ENCODE measurements at regions not wholly inside any gene's neighbourhood (a gene's known extent, or its start where the extent isn't known, plus 50 kb on each side); places are given as distances from the start of the nearest gene placed in this dataset.

DNA sequence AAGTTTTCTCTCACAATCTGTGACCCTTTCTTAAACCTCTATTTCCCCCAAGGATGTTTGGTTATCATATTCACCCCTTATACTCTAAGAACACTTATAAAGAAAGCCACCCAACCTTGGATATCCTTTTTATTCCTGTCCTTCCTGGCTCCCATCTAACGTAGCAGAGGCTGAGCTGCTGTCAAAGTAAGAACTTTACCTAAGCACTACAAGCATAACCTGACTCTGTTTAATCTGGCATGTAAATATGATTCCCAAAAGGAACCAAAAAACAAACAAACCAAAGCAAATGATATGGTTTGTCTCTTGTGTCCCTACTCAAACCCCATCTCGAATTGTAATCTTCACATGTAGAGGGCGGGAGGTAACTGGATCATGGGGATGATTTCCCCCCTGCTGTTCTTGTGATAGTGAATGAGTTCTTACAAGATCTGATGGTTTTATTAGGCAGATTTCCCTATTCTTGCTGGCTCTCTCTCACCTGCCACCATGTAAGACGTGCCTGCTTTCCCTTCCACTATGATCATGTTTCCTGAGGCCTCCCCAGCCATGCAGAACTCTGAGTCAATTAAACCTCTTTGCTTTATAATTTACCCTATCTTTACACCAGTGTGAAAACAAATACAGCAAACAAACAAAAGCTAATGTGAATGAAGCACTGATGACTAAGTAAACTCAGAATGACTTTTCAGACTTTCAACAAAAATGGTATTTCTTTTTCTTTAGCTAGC, 72.7 kb upstream of the SPOPL start:
- H3K4me1 ChIP-seq (ENCODE audit: control insufficient read depth in 1 of 2, insufficient read depth in 2 of 2, low read length in 2 of 2) = no peaks in the 10 kb centered on the region
- no peak overlapping the region for H3K4me3 ChIP-seq (replicated peaks in 1 of 3; ENCODE audit: low read depth in 2 of 3, low read length in 3 of 3)
- no peak overlapping the region for H3K4me2 ChIP-seq (replicated peaks; ENCODE audit: extremely low read depth, low read length, poor library complexity, severe bottlenecking)
- H3K79me2 ChIP-seq (ENCODE audit: insufficient read depth, low read length) = no peaks in the 10 kb centered on the region
- H3K27me3 ChIP-seq (ENCODE audit: control insufficient read depth in 2 of 2, insufficient read depth in 2 of 2, low read length in 2 of 2) = no peaks in the 10 kb centered on the region
- H2AFZ ChIP-seq (ENCODE audit: insufficient read depth, low read depth, low read length, poor library complexity, severe bottlenecking) = no peak overlapping the region
- Mint-ChIP-seq H3K27me3 (ENCODE audit: low read depth in 3 of 3) (peaks cover 0 to 2% (median 0%) of the 10 kb centered on the region in 3 donors), H3K36me3 (no peaks in the 10 kb centered on the region), H3K27ac (no peak overlapping the region), H3K4me3 (peak overlapping the region in 1 of 2 donors; percentile 6), H3K9me3 (peaks cover 4 to 22% (median 11%) of the 10 kb centered on the region in 7 donors), H3K4me1 (no peaks in the 10 kb centered on the region)
- H3K36me3 ChIP-seq (replicated peaks in 1 of 2; ENCODE audit: control insufficient read depth in 1 of 2, insufficient read depth in 2 of 2, low read length in 2 of 2) = no peaks in the 10 kb centered on the region
- H4K20me1 ChIP-seq (ENCODE audit: insufficient read depth, low read length) = no peaks in the 10 kb centered on the region
- WGBS (ENCODE audit: insufficient coverage) = 100% methylated on average over 2 of the region's 4 CpGs
- intact Hi-C loops (cut with micrococcal nuclease) = no loop called here
- H3K9me3 ChIP-seq (replicated peaks in 1 of 2; ENCODE audit: control insufficient read depth in 1 of 2, insufficient read depth in 1 of 2, low read length in 2 of 2) = peaks cover 14% of the 10 kb centered on the region in 2 donors
- TF ChIP-seq, protein P1, sequence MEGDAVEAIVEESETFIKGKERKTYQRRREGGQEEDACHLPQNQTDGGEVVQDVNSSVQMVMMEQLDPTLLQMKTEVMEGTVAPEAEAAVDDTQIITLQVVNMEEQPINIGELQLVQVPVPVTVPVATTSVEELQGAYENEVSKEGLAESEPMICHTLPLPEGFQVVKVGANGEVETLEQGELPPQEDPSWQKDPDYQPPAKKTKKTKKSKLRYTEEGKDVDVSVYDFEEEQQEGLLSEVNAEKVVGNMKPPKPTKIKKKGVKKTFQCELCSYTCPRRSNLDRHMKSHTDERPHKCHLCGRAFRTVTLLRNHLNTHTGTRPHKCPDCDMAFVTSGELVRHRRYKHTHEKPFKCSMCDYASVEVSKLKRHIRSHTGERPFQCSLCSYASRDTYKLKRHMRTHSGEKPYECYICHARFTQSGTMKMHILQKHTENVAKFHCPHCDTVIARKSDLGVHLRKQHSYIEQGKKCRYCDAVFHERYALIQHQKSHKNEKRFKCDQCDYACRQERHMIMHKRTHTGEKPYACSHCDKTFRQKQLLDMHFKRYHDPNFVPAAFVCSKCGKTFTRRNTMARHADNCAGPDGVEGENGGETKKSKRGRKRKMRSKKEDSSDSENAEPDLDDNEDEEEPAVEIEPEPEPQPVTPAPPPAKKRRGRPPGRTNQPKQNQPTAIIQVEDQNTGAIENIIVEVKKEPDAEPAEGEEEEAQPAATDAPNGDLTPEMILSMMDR (IDR thresholded peaks at IDR 0.05) = no peak
- DNase-seq = no peak
- H3K9ac ChIP-seq (ENCODE audit: insufficient read depth, low read length, poor library complexity, severe bottlenecking) = no peak overlapping the region
- H3K27ac ChIP-seq (ENCODE audit: low read depth in 1 of 2, low read length in 2 of 2) = no peak overlapping the region

DNA sequence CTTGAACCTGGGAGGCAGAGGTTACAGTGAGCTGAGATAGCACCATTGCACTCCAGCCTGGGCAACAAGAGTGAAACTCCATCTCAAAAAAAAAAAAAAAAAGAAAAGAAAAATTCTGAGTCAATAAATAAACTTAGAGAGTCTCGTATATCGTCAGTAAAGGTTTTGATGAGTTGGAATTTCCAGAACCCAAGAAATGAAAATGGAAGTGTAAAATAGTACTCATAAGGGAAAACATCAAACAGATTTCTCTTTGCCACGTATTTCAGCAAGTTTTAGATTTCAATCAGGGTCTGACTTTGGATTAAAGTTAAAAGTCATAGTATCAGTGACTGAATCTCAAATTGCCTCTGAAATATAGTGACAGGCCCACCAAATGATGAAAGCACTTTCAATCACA, 71.4 kb upstream of the SPOPL start:
- H3K9ac ChIP-seq (ENCODE audit: insufficient read depth, low read length, poor library complexity, severe bottlenecking) = no peak overlapping the region
- intact Hi-C loops (cut with micrococcal nuclease) = no loop called here

More for the DNA sequence above, 71.4 kb upstream of the SPOPL start:
- no peaks in the 10 kb centered on the region for H3K4me1 Mint-ChIP-seq
- DNase-seq = no peak
- H3K9me3 Mint-ChIP-seq = peaks cover 4 to 22% (median 11%) of the 10 kb centered on the region in 7 donors
- Histone ChIP-seq H4K20me1 (ENCODE audit: insufficient read depth, low read length) (no peaks in the 10 kb centered on the region), H3K79me2 (ENCODE audit: insufficient read depth, low read length) (no peaks in the 10 kb centered on the region), H3K27ac (ENCODE audit: low read depth in 1 of 2, low read length in 2 of 2) (no peak overlapping the region), H3K36me3 (replicated peaks in 1 of 2; ENCODE audit: control insufficient read depth in 1 of 2, insufficient read depth in 2 of 2, low read length in 2 of 2) (no peaks in the 10 kb centered on the region), H3K4me2 (replicated peaks; ENCODE audit: extremely low read depth, low read length, poor library complexity, severe bottlenecking) (no peak overlapping the region), H3K4me3 (replicated peaks in 1 of 3; ENCODE audit: low read depth in 2 of 3, low read length in 3 of 3) (no peak overlapping the region), H3K27me3 (ENCODE audit: control insufficient read depth in 2 of 2, insufficient read depth in 2 of 2, low read length in 2 of 2) (no peaks in the 10 kb centered on the region), H2AFZ (ENCODE audit: insufficient read depth, low read depth, low read length, poor library complexity, severe bottlenecking) (no peak overlapping the region), H3K9me3 (replicated peaks in 1 of 2; ENCODE audit: control insufficient read depth in 1 of 2, insufficient read depth in 1 of 2, low read length in 2 of 2) (peaks cover 14% of the 10 kb centered on the region in 2 donors), H3K4me1 (ENCODE audit: control insufficient read depth in 1 of 2, insufficient read depth in 2 of 2, low read length in 2 of 2) (no peaks in the 10 kb centered on the region)
- no CpG with 5 or more reads among the region's 3 CpGs for WGBS (ENCODE audit: insufficient coverage)
- TF ChIP-seq, protein P1 (IDR thresholded peaks at IDR 0.05) = no peak
- no peaks in the 10 kb centered on the region for H3K36me3 Mint-ChIP-seq
- H3K27me3 Mint-ChIP-seq (ENCODE audit: low read depth in 3 of 3) = peaks cover 0 to 2% (median 0%) of the 10 kb centered on the region in 3 donors
- no peak overlapping the region for H3K4me3 Mint-ChIP-seq
- no peak overlapping the region for H3K27ac Mint-ChIP-seq

All from CD14-positive monocyte (primary cell).